ENCODE measurements at regions not wholly inside any gene's neighbourhood (a gene's known extent, or its start where the extent isn't known, plus 50 kb on each side); places are given as distances from the start of the nearest gene placed in this dataset.

- POLR2A ChIA-PET, result no interaction called here
- DNase-seq (ENCODE audit: low spot score) (no peak), ATAC-seq (no peak)
- CTCF ChIA-PET, result interaction anchor here (0.6 to 2.2 kb wide), 4 partner anchors 15 to 70 kb away, joined by 3 to 8 read pairs (median 3); no protein-coding TSS in a partner anchor
- peaks cover 8% of the 10 kb centered on the region; the same call in 1 of the 2 replicates for H3K36me3 Mint-ChIP-seq
- H3K4me3 Mint-ChIP-seq, result no peak overlapping the region
- peaks cover 23% of the 10 kb centered on the region for H3K27me3 Mint-ChIP-seq (ENCODE audit: low read depth)
- no peak overlapping the region for H3K27ac Mint-ChIP-seq
- TF ChIP-seq TCF7 (CRISPR knock-in tag; IDR thresholded peaks at IDR 0.05; ENCODE audit: low read depth), result no peak
- no peak for TF ChIP-seq HMGA2 (CRISPR knock-in tag; IDR thresholded peaks at IDR 0.05)
- no peak for TF ChIP-seq STAT6 (CRISPR knock-in tag; conservative IDR thresholded peaks at IDR 0.05; ENCODE audit: low read depth)
- TF ChIP-seq NFE2L1 (CRISPR knock-in tag; IDR thresholded peaks at IDR 0.05), result no peak
- no peak for TF ChIP-seq ZNF138 (CRISPR knock-in tag; conservative IDR thresholded peaks at IDR 0.05)
- TF ChIP-seq JAZF1 (CRISPR knock-in tag; IDR thresholded peaks at IDR 0.05), result no peak
- no peak for TF ChIP-seq ZNF219 (CRISPR knock-in tag; IDR thresholded peaks at IDR 0.05; ENCODE audit: borderline replicate concordance)
- no peak for TF ChIP-seq ZBTB21 (CRISPR knock-in tag; IDR thresholded peaks at IDR 0.05; ENCODE audit: borderline replicate concordance)
- TF ChIP-seq ZNF671 (CRISPR knock-in tag; IDR thresholded peaks at IDR 0.05), result no peak
- TF ChIP-seq ZBTB43 (CRISPR knock-in tag; IDR thresholded peaks at IDR 0.05), result no peak
- no peak for TF ChIP-seq ZNF396 (CRISPR knock-in tag; IDR thresholded peaks at IDR 0.05; ENCODE audit: borderline replicate concordance)
- no peak for TF ChIP-seq ATF6 (CRISPR knock-in tag; IDR thresholded peaks at IDR 0.05)
- no peak for TF ChIP-seq ZSCAN18 (CRISPR knock-in tag; IDR thresholded peaks at IDR 0.05)
- TF ChIP-seq TEAD1 (CRISPR knock-in tag; IDR thresholded peaks at IDR 0.05), result no peak
- TF ChIP-seq ZNF263 (CRISPR knock-in tag; IDR thresholded peaks at IDR 0.05; ENCODE audit: low read depth), result no peak
- no peak for TF ChIP-seq CREM (CRISPR knock-in tag; IDR thresholded peaks at IDR 0.05)
- no peak for TF ChIP-seq GABPB1 (CRISPR knock-in tag; IDR thresholded peaks at IDR 0.05)
- TF ChIP-seq FOXP1 (CRISPR knock-in tag; IDR thresholded peaks at IDR 0.05; ENCODE audit: borderline replicate concordance), result no peak
- H3K9me3 Mint-ChIP-seq, result peaks cover 9% of the 10 kb centered on the region
- H3K4me1 Mint-ChIP-seq, result peaks cover 47% of the 10 kb centered on the region
Measured at GRCh38 chr6:14280006-14280510, 162.5 kb downstream of the CD83 start.

- Mint-ChIP-seq H3K27ac (no peak overlapping the region), H3K9me3 (peaks cover 9% of the 10 kb centered on the region), H3K36me3 (peaks cover 8% of the 10 kb centered on the region; the same call in 1 of the 2 replicates), H3K27me3 (ENCODE audit: low read depth) (peaks cover 15% of the 10 kb centered on the region), H3K4me3 (no peak overlapping the region), H3K4me1 (peaks cover 50% of the 10 kb centered on the region)
- ATAC-seq (peak; percentile 68), DNase-seq (ENCODE audit: low spot score) (peak; percentile 55)
- ChIA-PET POLR2A (no interaction called here), CTCF (interaction anchor here (0.6 to 2.2 kb wide), 4 partner anchors 14 to 70 kb away, joined by 3 to 8 read pairs (median 3); no protein-coding TSS in a partner anchor)
- peak; percentile 32; the same call in 1 of the 2 replicates for TF ChIP-seq AR (CRISPR knock-in tag; IDR thresholded peaks at IDR 0.05)
- TF ChIP-seq FOXP4 (CRISPR knock-in tag; IDR thresholded peaks at IDR 0.05), result no peak
Measured at GRCh38 chr6:14280766-14281293, 163.3 kb downstream of the CD83 start.
